SK-N-SH (cell line): ENCODE measurements at regions not wholly inside any gene's neighbourhood (a gene's known extent, or its start where the extent isn't known, plus 50 kb on each side); places are given as distances from the start of the nearest gene placed in this dataset.

Source experiments
- CTCF ChIA-PET: fragments of 300-600, 350-600 bp; formaldehyde crosslinking; extraction: SDS; loops from one replicate; lab custom pipeline; 2021; lab: Yijun Ruan, JAX
- POLR2A ChIA-PET: fragments of 350-600 bp; sonication (Branson Sonifier 250); formaldehyde crosslinking; extraction: SDS; loops from one replicate; lab custom pipeline; 2020; ENCODE audit warnings: antibody characterized with exemption, inconsistent platforms; lab: Yijun Ruan, JAX
- DNase-seq: peaks from one replicate; pipeline ENCODE4 v3.0.0; 2012
- H2AFZ ChIP-seq: fragments of 200-600 bp; sonication (generic); 2 replicates; pipeline ENCODE4 v1.8.1; 2016; ENCODE audit warnings: antibody characterized with exemption, mild to moderate bottlenecking, low read depth
- H3F3A ChIP-seq: fragments of 200-600 bp; sonication (generic); replicated peaks from 2 replicates; pipeline ENCODE3; 2016; ENCODE audit warnings: antibody characterized with exemption, mild to moderate bottlenecking; ENCODE audit not compliant: insufficient read depth
- H3K27ac ChIP-seq, 2 experiments: fragments of 200-500 bp in 1 of 2; fragments of 200-600 bp in 1 of 2; sonication (Bioruptor generic) in 1 of 2; sonication (generic), shearing (Covaris generic) in 1 of 2; 2 replicates each; pipeline versions ENCODE4 v1.5.1 to v1.6.1; 2014 to 2016; ENCODE audit warnings: low read depth in 2 of 2, inconsistent platforms in 1 of 2, low read length in 1 of 2, mild to moderate bottlenecking in 1 of 2, mixed read lengths in 1 of 2
- H3K27me3 ChIP-seq: fragments of 200-600 bp; sonication (generic), shearing (Covaris generic); 2 replicates; pipeline ENCODE4 v1.6.1; 2016; ENCODE audit warnings: mixed run types; ENCODE audit not compliant: insufficient read depth
- H3K36me3 ChIP-seq, 2 experiments: fragments of 200-500 bp in 1 of 2; fragments of 200-600 bp in 1 of 2; sonication (Bioruptor generic) in 1 of 2; sonication (generic) in 1 of 2; replicated peaks in 1 of 2; 2 replicates each; pipeline versions ENCODE3 to v1.5.1; 2014 to 2016; ENCODE audit warnings: low read length in 1 of 2, mild to moderate bottlenecking in 1 of 2; ENCODE audit not compliant: insufficient read depth in 2 of 2, control insufficient read depth in 1 of 2
- H3K4me1 ChIP-seq, 2 experiments: fragments of 200-500 bp in 1 of 2; fragments of 200-600 bp in 1 of 2; sonication (Bioruptor generic) in 1 of 2; sonication (generic), shearing (Covaris generic) in 1 of 2; 2 replicates each; pipeline versions ENCODE4 v1.5.1 to v1.6.1; 2014 to 2016; ENCODE audit warnings: low read depth in 1 of 2, low read length in 1 of 2, mixed run types in 1 of 2; ENCODE audit not compliant: insufficient read depth in 2 of 2, control insufficient read depth in 1 of 2
- H3K4me2 ChIP-seq: fragments of 200-600 bp; sonication (generic), shearing (Covaris generic); 2 replicates; pipeline ENCODE4 v1.6.1; 2017; ENCODE audit warnings: mixed run types
- H3K4me3 ChIP-seq, 2 experiments: fragments of 200-500 bp in 1 of 2; fragments of 200-600 bp in 1 of 2; sonication (Bioruptor generic) in 1 of 2; sonication (generic), shearing (Covaris generic) in 1 of 2; 2 replicates each; pipeline versions ENCODE4 v1.5.1 to v1.8.1; 2014 to 2016; ENCODE audit warnings: low read depth in 2 of 2, inconsistent platforms in 1 of 2, low read length in 1 of 2, mild to moderate bottlenecking in 1 of 2, mixed read lengths in 1 of 2, moderate library complexity in 1 of 2
- H3K79me2 ChIP-seq: fragments of 200-600 bp; sonication (generic); 2 replicates; pipeline ENCODE4 v1.8.1; 2017; ENCODE audit warnings: mild to moderate bottlenecking; ENCODE audit not compliant: insufficient read depth
- H3K9ac ChIP-seq: fragments of 200-600 bp; sonication (generic); 2 replicates; pipeline ENCODE4 v1.6.1; 2017; ENCODE audit warnings: mixed run types
- H3K9me2 ChIP-seq: fragments of 200-600 bp; sonication (generic); 2 replicates; pipeline ENCODE4 v1.6.1; 2017; ENCODE audit warnings: mixed run types
- H3K9me3 ChIP-seq: fragments of 200-600 bp; sonication (generic); 2 replicates; pipeline ENCODE4 v1.6.1; 2017; ENCODE audit warnings: mixed run types, mild to moderate bottlenecking, moderate library complexity
- H4K20me1 ChIP-seq: fragments of 200-600 bp; sonication (generic); 2 replicates; pipeline ENCODE4 v1.6.1; 2017; ENCODE audit warnings: mild to moderate bottlenecking, mixed run types; ENCODE audit not compliant: insufficient read depth
- EZH2phosphoT487 ChIP-seq: fragments of 200-600 bp; sonication (generic); IDR thresholded peaks from 2 replicates; pipeline ENCODE4 v1.6.1; 2017; ENCODE audit warnings: low read depth, mixed run types, mild to moderate bottlenecking, antibody characterized with exemption, moderate library complexity, borderline replicate concordance
- GATA2 ChIP-seq: sonication (generic); formaldehyde crosslinking; IDR thresholded peaks from 2 replicates; pipeline ENCODE4 v1.5.0; 2020; ENCODE audit warnings: mild to moderate bottlenecking, missing genetic modification reagents
- IRF3 ChIP-seq: fragments of 150-350 bp; IDR thresholded peaks from 2 replicates; pipeline ENCODE4 v1.6.1; 2016; ENCODE audit warnings: mild to moderate bottlenecking, low read depth, low read length
- JUND ChIP-seq: IDR thresholded peaks from 2 replicates; pipeline ENCODE4 v1.4.0; 2012
- NRF1 ChIP-seq: IDR thresholded peaks from 2 replicates; pipeline ENCODE4 v1.6.1; 2012; ENCODE audit warnings: low read depth, mild to moderate bottlenecking, low read length
- RCOR1 ChIP-seq: fragments of 150-350 bp; IDR thresholded peaks from 2 replicates; pipeline ENCODE4 v1.6.1; 2017; ENCODE audit warnings: antibody characterized with exemption, low read length
- RXRA ChIP-seq: IDR thresholded peaks from 2 replicates; pipeline ENCODE4 v1.4.0; 2012; ENCODE audit warnings: low read depth, mild to moderate bottlenecking, borderline replicate concordance
- SIN3A ChIP-seq: IDR thresholded peaks from 2 replicates; pipeline ENCODE4 v1.6.1; 2012; ENCODE audit warnings: low read depth, mild to moderate bottlenecking, low read length, moderate library complexity, borderline replicate concordance
- ZBTB33 ChIP-seq: IDR thresholded peaks from 2 replicates; pipeline ENCODE4 v1.4.0; 2012; ENCODE audit warnings: low read depth, borderline replicate concordance
- WGBS: methylation state at CpG from one replicate; pipeline ENCODE4 v1.1.6; 2017; ENCODE audit warnings: low lambda C conversion rate; 5-methylcytosine and 5-hydroxymethylcytosine counted together
- TF ChIP-seq, protein P1 (sequence below): IDR thresholded peaks from 2 replicates; pipeline ENCODE4 v1.4.0; 2012; ENCODE audit warnings: low read depth, borderline replicate concordance

GRCh38 chr2:215215637-215216036 lies 77.2 kb upstream of the ABCA12 start:
- no peak overlapping the region for H2AFZ ChIP-seq
- no peaks in the 10 kb centered on the region for H3K27me3 ChIP-seq
- 33% methylated on average over 2 of the region's 2 CpGs for WGBS
- no peak overlapping the region for H3K27ac ChIP-seq
- no peaks in the 10 kb centered on the region for H3F3A ChIP-seq
- no peaks in the 10 kb centered on the region for H3K4me1 ChIP-seq
- no peak overlapping the region for H3K4me2 ChIP-seq
- no peak overlapping the region for H3K4me3 ChIP-seq
- H3K9me3 ChIP-seq: no peaks in the 10 kb centered on the region
- H4K20me1 ChIP-seq: no peaks in the 10 kb centered on the region
- no peaks in the 10 kb centered on the region for H3K79me2 ChIP-seq
- H3K36me3 ChIP-seq: no peaks in the 10 kb centered on the region
- CTCF ChIA-PET: no interaction called here
- no peak for DNase-seq
- H3K9me2 ChIP-seq: no peaks in the 10 kb centered on the region
- no peak for TF ChIP-seq SIN3A
- H3K9ac ChIP-seq: no peak overlapping the region
- POLR2A ChIA-PET: no interaction called here

GRCh38 chr2:215210082-215210481 lies 71.7 kb upstream of the ABCA12 start:
- H3K9me3 ChIP-seq: no peaks in the 10 kb centered on the region
- H3K9me2 ChIP-seq: no peaks in the 10 kb centered on the region
- POLR2A ChIA-PET: no interaction called here
- H3K4me3 ChIP-seq: no peak overlapping the region
- WGBS: 9% methylated on average over 3 of the region's 3 CpGs
- H3K9ac ChIP-seq: no peak overlapping the region
- no peaks in the 10 kb centered on the region for H3K79me2 ChIP-seq
- no peak for DNase-seq
- H3K27ac ChIP-seq: no peak overlapping the region
- no peak overlapping the region for H2AFZ ChIP-seq
- H3K4me1 ChIP-seq: no peaks in the 10 kb centered on the region
- no peaks in the 10 kb centered on the region for H3F3A ChIP-seq
- H4K20me1 ChIP-seq: no peaks in the 10 kb centered on the region
- H3K4me2 ChIP-seq: no peak overlapping the region
- no peaks in the 10 kb centered on the region for H3K36me3 ChIP-seq
- CTCF ChIA-PET: no interaction called here
- H3K27me3 ChIP-seq: no peaks in the 10 kb centered on the region
- TF ChIP-seq RCOR1: no peak
- TF ChIP-seq NRF1: no peak
- TF ChIP-seq SIN3A: no peak
- TF ChIP-seq, protein P1, sequence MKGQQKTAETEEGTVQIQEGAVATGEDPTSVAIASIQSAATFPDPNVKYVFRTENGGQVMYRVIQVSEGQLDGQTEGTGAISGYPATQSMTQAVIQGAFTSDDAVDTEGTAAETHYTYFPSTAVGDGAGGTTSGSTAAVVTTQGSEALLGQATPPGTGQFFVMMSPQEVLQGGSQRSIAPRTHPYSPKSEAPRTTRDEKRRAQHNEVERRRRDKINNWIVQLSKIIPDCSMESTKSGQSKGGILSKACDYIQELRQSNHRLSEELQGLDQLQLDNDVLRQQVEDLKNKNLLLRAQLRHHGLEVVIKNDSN: no peak
- TF ChIP-seq ZBTB33: no peak

- H3K27me3 ChIP-seq: no peaks in the 10 kb centered on the region
- DNase-seq: no peak
- no peaks in the 10 kb centered on the region for H3K4me1 ChIP-seq
- H3K4me2 ChIP-seq: no peak overlapping the region
- H3K9ac ChIP-seq: no peak overlapping the region
- no peaks in the 10 kb centered on the region for H4K20me1 ChIP-seq
- no peaks in the 10 kb centered on the region for H3K79me2 ChIP-seq
- no peak overlapping the region for H3K4me3 ChIP-seq
- TF ChIP-seq RXRA (no peak), EZH2phosphoT487 (no peak), IRF3 (no peak), GATA2 (no peak), JUND (no peak)
- TF ChIP-seq, all 33 proteins: peak for 0
- ChIA-PET CTCF (no interaction called here), POLR2A (no interaction called here)
- Histone ChIP-seq H3F3A (no peaks in the 10 kb centered on the region), H3K9me3 (no peaks in the 10 kb centered on the region), H2AFZ (no peak overlapping the region), H3K27ac (no peak overlapping the region), H3K36me3 (no peaks in the 10 kb centered on the region), H3K9me2 (no peaks in the 10 kb centered on the region)
- 41% methylated on average over 6 of the region's 27 CpGs for WGBS
Observed at GRCh38 chr2:215207791-215208367, 69.5 kb upstream of the ABCA12 start.
